SU-DHL-6 (cell line): ENCODE measurements at regions not wholly inside any gene's neighbourhood (a gene's known extent, or its start where the extent isn't known, plus 50 kb on each side); places are given as distances from the start of the nearest gene placed in this dataset.

ENCODE experiments used
- H2AFZ ChIP-seq: fragments of 200-600 bp; sonication (generic); 2 replicates; pipeline ENCODE4 v1.6.1; 2014; ENCODE audit warnings: low read depth, mild to moderate bottlenecking, moderate library complexity, mixed read lengths, antibody characterized with exemption, low read length; ENCODE audit not compliant: severe bottlenecking
- H3F3A ChIP-seq: fragments of 200-600 bp; shearing (Covaris generic); 2 replicates; pipeline ENCODE4 v1.6.0; 2016; ENCODE audit warnings: antibody characterized with exemption, mild to moderate bottlenecking; ENCODE audit not compliant: insufficient read depth
- H3K27ac ChIP-seq: fragments of 200-600 bp; sonication (generic); 2 replicates; pipeline ENCODE4 v1.5.1; 2016; ENCODE audit warnings: low read depth, mild to moderate bottlenecking, low read length, moderate library complexity, mixed read lengths
- H3K27me3 ChIP-seq: fragments of 200-600 bp; sonication (generic), shearing (Covaris generic); 2 replicates; pipeline ENCODE4 v1.6.0; 2014; ENCODE audit warnings: mild to moderate bottlenecking, low read length
- H3K36me3 ChIP-seq: fragments of 200-600 bp; sonication (generic); 2 replicates; pipeline ENCODE4 v1.6.1; 2014; ENCODE audit warnings: mild to moderate bottlenecking, low read length, mixed read lengths
- H3K4me2 ChIP-seq: fragments of 300-600, 200-600 bp; shearing (Covaris generic), sonication (generic); 2 replicates; pipeline ENCODE4 v1.6.0; 2014; ENCODE audit warnings: low read length, low read depth, mild to moderate bottlenecking; ENCODE audit not compliant: poor library complexity, severe bottlenecking
- H3K4me3 ChIP-seq: fragments of 200-600 bp; sonication (generic); 2 replicates; pipeline ENCODE4 v1.5.1; 2014; ENCODE audit warnings: antibody characterized with exemption, low read length, mild to moderate bottlenecking, mixed read lengths; ENCODE audit not compliant: insufficient read depth, poor library complexity, severe bottlenecking
- H3K79me2 ChIP-seq: fragments of 200-600 bp; sonication (generic); 2 replicates; pipeline ENCODE4 v1.6.1; 2014; ENCODE audit warnings: mild to moderate bottlenecking, low read length, moderate library complexity; ENCODE audit not compliant: insufficient read depth
- H3K9ac ChIP-seq: fragments of 200-600 bp; sonication (generic); 2 replicates; pipeline ENCODE4 v1.7.0; 2014; ENCODE audit warnings: mild to moderate bottlenecking, low read length
- H3K9me2 ChIP-seq: fragments of 200-600 bp; sonication (generic); replicated peaks from 2 replicates; pipeline ENCODE4 v1.6.1; 2014; ENCODE audit warnings: low read length; ENCODE audit not compliant: insufficient read depth
- H3K9me3 ChIP-seq: fragments of 200-600 bp; sonication (generic); 2 replicates; pipeline ENCODE4 v1.6.1; 2014; ENCODE audit warnings: low read length, mixed read lengths; ENCODE audit not compliant: insufficient read depth
- H4K20me1 ChIP-seq: fragments of 200-600 bp; sonication (generic); 2 replicates; pipeline ENCODE4 v1.6.1; 2014; ENCODE audit warnings: low read depth, mild to moderate bottlenecking, antibody characterized with exemption, low read length, moderate library complexity, mixed read lengths
- EZH2phosphoT487 ChIP-seq: fragments of 200-600 bp; sonication (generic), shearing (Covaris generic); conservative IDR thresholded peaks from 2 replicates; pipeline ENCODE4 v1.6.1; 2018; ENCODE audit warnings: mild to moderate bottlenecking, antibody characterized with exemption, low read length, moderate library complexity, mixed read lengths
- TF ChIP-seq, protein P1 (sequence below): fragments of 200-600 bp; sonication (generic); IDR thresholded peaks from one replicate; pipeline ENCODE4 v1.5.1; 2017; ENCODE audit warnings: antibody characterized with exemption, mild to moderate bottlenecking, low read length, moderate library complexity; ENCODE audit not compliant: insufficient read depth, poor library complexity, severe bottlenecking

DNA sequence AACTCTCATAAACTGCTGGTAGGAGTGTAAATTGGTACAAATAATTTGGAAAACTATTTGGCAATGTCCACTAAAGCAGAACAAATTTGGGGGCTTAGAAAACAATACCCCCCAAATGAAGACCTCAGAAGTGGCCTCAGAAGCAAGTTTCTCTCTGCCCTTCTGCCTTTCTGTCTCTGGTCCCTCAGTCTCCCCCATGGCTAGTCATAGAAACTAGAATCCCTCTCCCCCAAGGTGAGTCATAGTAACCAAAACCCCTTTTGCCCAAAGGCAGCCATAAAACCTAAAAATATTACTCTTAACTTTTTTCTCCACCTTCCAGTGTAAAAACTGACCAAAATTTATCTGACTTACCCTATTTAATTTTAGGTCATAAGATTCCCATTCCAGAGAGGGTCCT lies 350.7 kb upstream of the LRRC3B start:
- TF ChIP-seq, protein P1, sequence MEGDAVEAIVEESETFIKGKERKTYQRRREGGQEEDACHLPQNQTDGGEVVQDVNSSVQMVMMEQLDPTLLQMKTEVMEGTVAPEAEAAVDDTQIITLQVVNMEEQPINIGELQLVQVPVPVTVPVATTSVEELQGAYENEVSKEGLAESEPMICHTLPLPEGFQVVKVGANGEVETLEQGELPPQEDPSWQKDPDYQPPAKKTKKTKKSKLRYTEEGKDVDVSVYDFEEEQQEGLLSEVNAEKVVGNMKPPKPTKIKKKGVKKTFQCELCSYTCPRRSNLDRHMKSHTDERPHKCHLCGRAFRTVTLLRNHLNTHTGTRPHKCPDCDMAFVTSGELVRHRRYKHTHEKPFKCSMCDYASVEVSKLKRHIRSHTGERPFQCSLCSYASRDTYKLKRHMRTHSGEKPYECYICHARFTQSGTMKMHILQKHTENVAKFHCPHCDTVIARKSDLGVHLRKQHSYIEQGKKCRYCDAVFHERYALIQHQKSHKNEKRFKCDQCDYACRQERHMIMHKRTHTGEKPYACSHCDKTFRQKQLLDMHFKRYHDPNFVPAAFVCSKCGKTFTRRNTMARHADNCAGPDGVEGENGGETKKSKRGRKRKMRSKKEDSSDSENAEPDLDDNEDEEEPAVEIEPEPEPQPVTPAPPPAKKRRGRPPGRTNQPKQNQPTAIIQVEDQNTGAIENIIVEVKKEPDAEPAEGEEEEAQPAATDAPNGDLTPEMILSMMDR, result no peak
- no peak for TF ChIP-seq EZH2phosphoT487
- H3K4me3 ChIP-seq, result no peak overlapping the region

DNA sequence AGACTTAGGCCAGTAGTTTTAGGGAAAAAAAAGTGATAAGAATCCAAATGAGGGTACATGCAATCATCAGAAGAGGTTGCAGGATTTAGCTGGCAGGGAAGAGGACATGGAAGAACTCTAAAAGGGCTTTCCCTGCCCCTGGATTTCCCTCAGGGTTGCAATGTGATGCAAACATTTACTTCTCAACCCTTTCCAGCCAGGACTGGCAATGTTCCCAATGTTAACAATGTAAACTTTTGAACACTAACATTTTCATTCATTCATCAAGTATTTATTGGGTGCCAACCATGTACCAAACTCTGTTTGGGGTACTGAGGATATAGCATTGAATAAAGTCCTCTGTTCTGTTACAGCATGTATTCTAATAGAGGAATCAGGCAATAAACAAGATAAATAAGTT lies 349.4 kb upstream of the LRRC3B start:
- Histone ChIP-seq H3K9me3 (no peaks in the 10 kb centered on the region), H3K27me3 (no peaks in the 10 kb centered on the region), H3K9me2 (no peaks in the 10 kb centered on the region), H3K4me3 (no peak overlapping the region), H3K36me3 (no peaks in the 10 kb centered on the region), H3F3A (no peaks in the 10 kb centered on the region), H4K20me1 (no peaks in the 10 kb centered on the region), H3K27ac (no peak overlapping the region), H3K4me2 (no peak overlapping the region), H3K9ac (no peak overlapping the region), H3K79me2 (no peaks in the 10 kb centered on the region), H2AFZ (no peak overlapping the region)
- TF ChIP-seq, protein P1, result no peak
- no peak for TF ChIP-seq EZH2phosphoT487

More for the DNA sequence above, 350.7 kb upstream of the LRRC3B start:
- Histone ChIP-seq H3F3A (no peaks in the 10 kb centered on the region), H2AFZ (no peak overlapping the region), H3K9ac (no peak overlapping the region), H3K9me3 (no peaks in the 10 kb centered on the region), H3K79me2 (no peaks in the 10 kb centered on the region), H3K36me3 (no peaks in the 10 kb centered on the region), H3K4me2 (no peak overlapping the region), H3K27me3 (no peaks in the 10 kb centered on the region), H4K20me1 (no peaks in the 10 kb centered on the region), H3K27ac (no peak overlapping the region), H3K9me2 (no peaks in the 10 kb centered on the region)

DNA sequence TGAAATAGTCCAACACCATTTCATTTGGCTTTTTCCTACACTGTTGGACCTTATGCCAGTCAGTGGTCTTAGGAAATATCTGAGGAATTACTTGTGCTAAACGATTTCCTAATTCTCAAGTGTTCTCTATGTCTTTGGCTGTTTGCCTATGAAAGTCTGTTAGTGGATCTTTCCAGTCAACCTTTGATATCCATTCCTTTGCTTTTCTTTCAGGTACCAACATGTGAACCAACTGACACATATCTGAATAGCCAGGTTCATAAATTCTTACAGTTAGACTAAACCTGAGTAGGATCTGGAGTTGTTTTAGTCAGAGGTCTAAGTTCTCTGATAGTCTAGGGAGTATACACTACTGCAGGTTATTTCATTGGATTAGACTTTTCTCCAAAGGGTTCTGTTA lies 343.5 kb upstream of the LRRC3B start:
- no peaks in the 10 kb centered on the region for H3K9me3 ChIP-seq
- no peaks in the 10 kb centered on the region for H4K20me1 ChIP-seq
- TF ChIP-seq, protein P1, result no peak
- TF ChIP-seq EZH2phosphoT487, result no peak
- no peak overlapping the region for H3K27ac ChIP-seq
- no peaks in the 10 kb centered on the region for H3F3A ChIP-seq
- no peaks in the 10 kb centered on the region for H3K79me2 ChIP-seq
- H3K4me2 ChIP-seq, result no peak overlapping the region
- H3K9ac ChIP-seq, result no peak overlapping the region
- H3K4me3 ChIP-seq, result no peak overlapping the region
- no peaks in the 10 kb centered on the region for H3K27me3 ChIP-seq
- H2AFZ ChIP-seq, result no peak overlapping the region
- no peaks in the 10 kb centered on the region for H3K36me3 ChIP-seq
- no peaks in the 10 kb centered on the region for H3K9me2 ChIP-seq
